IPS DF 6.9 (cell line): ENCODE measurements at regions not wholly inside any gene's neighbourhood (a gene's known extent, or its start where the extent isn't known, plus 50 kb on each side); places are given as distances from the start of the nearest gene placed in this dataset.
"Not testable (repeated sequence)": the region's sequence is repeated elsewhere in the genome, so short reads cannot be mapped to it uniquely, and the experiment has no call there.

Experiments used
- DNase-seq: peaks from one replicate; pipeline ENCODE4 v3.0.0-alpha.2; 2013; ENCODE audit warnings: low read depth, low spot score
- H3K27ac ChIP-seq: one replicate; pipeline ENCODE4 v1.5.1; 2013; ENCODE audit warnings: low read length, control low read depth
- H3K27me3 ChIP-seq: 2 replicates; pipeline ENCODE4 v1.6.1; 2013; ENCODE audit warnings: mild to moderate bottlenecking, low read length; ENCODE audit not compliant: control insufficient read depth, insufficient read depth
- H3K36me3 ChIP-seq: 2 replicates; pipeline ENCODE4 v1.6.1; 2013; ENCODE audit warnings: low read length; ENCODE audit not compliant: control insufficient read depth, insufficient read depth
- H3K4me1 ChIP-seq: 2 replicates; pipeline ENCODE4 v1.6.1; 2013; ENCODE audit warnings: low read length; ENCODE audit not compliant: control insufficient read depth, insufficient read depth
- H3K4me3 ChIP-seq: 2 replicates; pipeline ENCODE4 v1.5.1; 2013; ENCODE audit warnings: mild to moderate bottlenecking, low read length
- H3K9me3 ChIP-seq: 2 replicates; pipeline ENCODE4 v1.6.1; 2013; ENCODE audit warnings: low read length, inconsistent platforms; ENCODE audit not compliant: control insufficient read depth, insufficient read depth
- WGBS: extraction: QIAGEN DNeasy Blood & Tissue Kit; methylation state at CpG from one replicate; pipeline ENCODE4 v1.1.7; 2013; ENCODE audit warnings: mixed read lengths, missing lambda C conversion rate; ENCODE audit not compliant: insufficient read length, insufficient coverage; 5-methylcytosine and 5-hydroxymethylcytosine counted together

DNA sequence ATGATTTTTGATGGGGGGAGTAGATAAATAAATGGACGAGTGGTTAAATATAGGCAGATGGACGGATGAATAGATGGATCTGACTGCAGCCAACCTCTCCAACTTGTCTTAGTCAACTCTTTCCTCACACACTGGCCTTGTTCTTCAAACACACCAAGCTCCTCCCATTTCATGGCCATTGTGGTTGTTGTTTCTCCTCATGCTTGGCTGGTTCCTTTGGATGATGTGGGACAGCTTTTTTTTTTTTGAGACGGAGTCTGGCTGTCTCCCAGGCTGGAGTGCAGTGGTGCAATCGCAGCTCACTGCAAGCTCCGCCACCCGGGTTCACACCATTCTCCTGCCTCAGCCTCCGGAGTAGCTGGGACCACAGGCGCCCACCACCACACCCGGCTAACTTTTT lies 155.2 kb downstream of the ZNF281 start:
- not testable (repeated sequence) for H3K36me3 ChIP-seq, H3K27ac ChIP-seq, H3K9me3 ChIP-seq, H3K4me3 ChIP-seq, DNase-seq, H3K27me3 ChIP-seq, H3K4me1 ChIP-seq
- 100% methylated on average over 2 of the region's 9 CpGs for WGBS

DNA sequence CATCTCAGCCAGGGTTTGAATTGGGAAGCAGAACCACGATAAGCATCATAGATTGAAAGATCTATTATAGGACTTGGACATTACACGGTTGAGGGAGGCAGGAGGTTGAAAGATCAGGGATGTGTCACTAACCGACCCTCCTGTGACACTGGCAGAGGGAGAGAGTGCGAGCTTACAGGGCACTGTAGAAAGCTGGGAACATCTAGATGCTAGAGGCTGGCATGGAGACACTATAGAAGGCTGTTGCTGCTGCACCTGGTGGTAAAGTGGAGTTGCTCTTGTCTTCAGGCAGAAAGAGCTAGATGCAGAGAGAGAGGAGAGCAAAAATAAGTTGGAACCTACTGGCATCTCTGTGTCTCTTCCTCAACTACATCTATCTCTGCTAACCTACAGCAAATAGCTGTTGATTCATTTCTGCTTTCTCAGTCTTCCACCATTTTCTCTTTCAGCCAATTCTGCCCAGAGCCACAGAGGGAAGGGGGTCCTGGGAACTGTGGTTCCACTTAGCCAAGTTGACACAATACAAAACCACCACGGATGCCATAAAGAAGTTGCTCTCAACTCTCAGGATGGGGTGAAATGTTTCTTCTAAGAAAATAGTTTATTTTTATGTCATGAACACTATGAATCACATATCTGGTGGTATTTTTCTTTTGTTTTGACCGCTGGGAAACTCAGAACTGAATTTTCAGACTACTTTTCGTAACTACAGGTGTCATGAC lies 155.9 kb downstream of the ZNF281 start:
- Histone ChIP-seq H3K4me1 (no peaks in the 10 kb centered on the region), H3K9me3 (no peaks in the 10 kb centered on the region), H3K4me3 (no peak overlapping the region), H3K27me3 (no peaks in the 10 kb centered on the region), H3K36me3 (no peaks in the 10 kb centered on the region), H3K27ac (no peak overlapping the region)
- no peak for DNase-seq
- WGBS, result no CpG with 5 or more reads among the region's 7 CpGs

DNA sequence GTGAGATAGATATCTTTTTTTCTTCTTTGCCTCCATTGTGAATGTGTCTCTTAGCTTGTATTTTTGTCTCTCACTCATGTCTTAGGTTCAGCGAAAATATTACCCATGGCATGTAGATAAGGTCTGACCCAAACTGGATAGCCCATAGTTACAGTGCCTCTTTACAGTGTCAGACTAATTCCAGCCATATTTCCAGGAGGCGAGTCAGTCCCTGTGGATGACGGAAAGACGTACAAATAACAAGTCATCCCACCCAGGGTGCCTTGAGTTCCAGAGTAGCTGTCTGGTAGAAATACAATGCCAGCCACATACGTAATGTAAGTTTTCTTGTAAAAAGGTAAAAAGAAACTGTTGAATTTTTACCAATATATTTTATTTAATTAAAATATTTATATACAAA lies 157.3 kb downstream of the ZNF281 start:
- H3K36me3 ChIP-seq, result no peaks in the 10 kb centered on the region
- H3K4me3 ChIP-seq, result no peak overlapping the region
- H3K27ac ChIP-seq, result no peak overlapping the region
- WGBS, result no CpG with 5 or more reads among the region's 5 CpGs
- H3K9me3 ChIP-seq, result no peaks in the 10 kb centered on the region
- no peaks in the 10 kb centered on the region for H3K27me3 ChIP-seq
- no peaks in the 10 kb centered on the region for H3K4me1 ChIP-seq
- DNase-seq, result no peak

DNA sequence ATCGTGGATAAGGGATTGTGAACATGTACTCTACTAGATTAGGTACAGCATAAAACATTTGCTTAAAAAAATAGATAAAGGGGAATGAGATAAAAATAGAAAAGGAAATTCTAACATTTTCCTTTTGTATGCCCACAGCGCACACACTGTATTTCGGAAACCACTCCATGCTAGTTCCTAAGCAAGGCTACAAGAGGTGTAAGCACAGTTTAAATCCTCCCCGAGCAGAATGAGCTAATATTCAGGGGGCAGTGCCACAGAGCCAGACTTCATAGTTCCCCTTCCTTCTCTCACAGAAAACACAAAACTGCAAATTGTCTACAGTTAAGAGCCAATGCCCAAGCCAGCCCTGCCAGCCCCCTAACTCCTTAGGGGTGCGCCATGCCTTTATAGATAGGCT lies 159.4 kb downstream of the ZNF281 start:
- DNase-seq, result no peak
- Histone ChIP-seq H3K9me3 (no peaks in the 10 kb centered on the region), H3K27me3 (no peaks in the 10 kb centered on the region), H3K36me3 (no peaks in the 10 kb centered on the region), H3K27ac (no peak overlapping the region), H3K4me1 (no peaks in the 10 kb centered on the region), H3K4me3 (no peak overlapping the region)
- no CpG with 5 or more reads among the region's 5 CpGs for WGBS

DNA sequence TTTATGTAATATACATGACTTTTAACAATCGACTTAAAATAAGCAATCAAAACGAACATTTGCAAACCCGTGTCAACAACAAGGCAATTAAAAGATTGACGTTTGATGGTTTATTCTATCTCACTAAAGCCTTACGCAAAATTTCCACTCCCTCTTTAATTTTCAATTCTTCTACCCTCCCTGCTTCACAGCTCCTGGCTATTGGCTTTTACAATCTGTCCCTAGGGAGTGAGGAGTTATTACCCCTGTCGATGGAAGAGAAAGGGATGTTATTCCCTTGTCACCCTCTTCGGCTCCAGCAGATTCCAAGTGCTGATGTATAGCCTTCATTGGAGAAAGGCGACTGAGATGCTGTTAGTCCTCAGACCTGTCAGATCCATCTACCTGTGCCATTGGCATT lies 161.3 kb downstream of the ZNF281 start:
- no peak for DNase-seq
- Histone ChIP-seq H3K36me3 (no peaks in the 10 kb centered on the region), H3K4me1 (no peaks in the 10 kb centered on the region), H3K27ac (no peak overlapping the region), H3K27me3 (no peaks in the 10 kb centered on the region), H3K9me3 (no peaks in the 10 kb centered on the region), H3K4me3 (no peak overlapping the region)
- 100% methylated on average over 1 of the region's 8 CpGs for WGBS

DNA sequence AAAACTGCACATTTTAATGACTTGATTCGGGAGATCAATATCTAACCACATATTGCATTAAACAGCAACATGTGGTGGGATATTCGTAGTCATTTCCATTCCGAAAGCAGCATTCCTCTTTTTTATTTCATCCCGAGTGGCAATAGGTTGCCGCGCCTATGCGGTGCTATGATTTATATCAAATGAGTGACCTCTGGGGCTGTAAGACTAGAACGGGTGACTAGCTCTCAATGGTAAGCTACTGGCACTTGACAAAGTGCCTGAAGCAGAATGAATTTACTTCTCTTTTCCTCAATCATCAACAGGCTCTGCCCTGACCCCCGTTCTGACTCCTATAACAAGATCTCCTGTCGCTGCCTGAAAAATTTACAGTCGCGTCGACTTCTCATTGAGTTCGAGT lies 162.3 kb downstream of the ZNF281 start:
- no peaks in the 10 kb centered on the region for H3K36me3 ChIP-seq
- no peaks in the 10 kb centered on the region for H3K4me1 ChIP-seq
- WGBS, result no CpG with 5 or more reads among the region's 14 CpGs
- no peak overlapping the region for H3K4me3 ChIP-seq
- no peaks in the 10 kb centered on the region for H3K9me3 ChIP-seq
- DNase-seq, result no peak
- no peak overlapping the region for H3K27ac ChIP-seq
- H3K27me3 ChIP-seq, result no peaks in the 10 kb centered on the region

DNA sequence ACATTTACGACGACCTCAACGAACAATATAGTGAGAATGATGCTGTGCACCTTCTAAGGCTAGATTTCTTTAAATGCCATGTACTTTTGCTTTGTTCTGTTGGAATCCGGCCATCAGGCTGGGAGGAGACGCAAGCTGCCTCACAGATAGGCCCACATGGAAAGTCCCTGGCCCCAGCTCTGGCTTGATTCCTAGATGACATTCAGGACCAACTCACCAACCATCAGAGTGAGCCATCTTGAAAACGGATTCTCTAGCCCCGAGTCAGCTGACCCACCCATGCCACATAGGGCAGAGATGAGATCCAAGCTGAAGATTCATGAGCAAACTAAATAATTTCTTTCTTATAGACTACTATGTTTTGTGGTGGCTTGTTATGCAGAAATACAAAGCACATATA lies 164.4 kb downstream of the ZNF281 start:
- WGBS, result no CpG with 5 or more reads among the region's 7 CpGs
- H3K4me1 ChIP-seq, result no peaks in the 10 kb centered on the region
- no peaks in the 10 kb centered on the region for H3K36me3 ChIP-seq
- DNase-seq, result no peak
- no peaks in the 10 kb centered on the region for H3K9me3 ChIP-seq
- H3K4me3 ChIP-seq, result no peak overlapping the region
- no peaks in the 10 kb centered on the region for H3K27me3 ChIP-seq
- no peak overlapping the region for H3K27ac ChIP-seq

DNA sequence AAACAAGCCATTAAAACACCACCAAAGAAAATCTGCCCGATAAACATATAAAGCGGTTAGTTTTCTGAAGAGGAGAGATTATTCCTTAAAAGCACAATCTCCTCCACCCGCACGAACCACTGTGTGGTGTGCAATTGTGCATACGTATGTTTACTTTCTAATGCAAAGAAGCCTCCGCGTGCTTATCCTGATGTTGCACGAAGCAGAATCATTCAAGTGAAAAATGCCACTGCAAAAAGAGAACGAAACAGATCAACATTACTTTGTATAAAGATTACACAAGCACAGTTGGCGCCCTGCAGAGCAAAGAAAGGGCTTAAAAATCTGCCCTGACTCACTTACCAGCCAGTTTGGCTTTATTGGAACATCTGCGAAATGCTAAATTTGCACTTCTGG lies 166.8 kb downstream of the ZNF281 start:
- no CpG with 5 or more reads among the region's 11 CpGs for WGBS
- Histone ChIP-seq H3K36me3 (no peaks in the 10 kb centered on the region), H3K27ac (no peak overlapping the region), H3K4me1 (no peaks in the 10 kb centered on the region), H3K27me3 (no peaks in the 10 kb centered on the region), H3K4me3 (no peak overlapping the region), H3K9me3 (no peaks in the 10 kb centered on the region)
- no peak for DNase-seq

DNA sequence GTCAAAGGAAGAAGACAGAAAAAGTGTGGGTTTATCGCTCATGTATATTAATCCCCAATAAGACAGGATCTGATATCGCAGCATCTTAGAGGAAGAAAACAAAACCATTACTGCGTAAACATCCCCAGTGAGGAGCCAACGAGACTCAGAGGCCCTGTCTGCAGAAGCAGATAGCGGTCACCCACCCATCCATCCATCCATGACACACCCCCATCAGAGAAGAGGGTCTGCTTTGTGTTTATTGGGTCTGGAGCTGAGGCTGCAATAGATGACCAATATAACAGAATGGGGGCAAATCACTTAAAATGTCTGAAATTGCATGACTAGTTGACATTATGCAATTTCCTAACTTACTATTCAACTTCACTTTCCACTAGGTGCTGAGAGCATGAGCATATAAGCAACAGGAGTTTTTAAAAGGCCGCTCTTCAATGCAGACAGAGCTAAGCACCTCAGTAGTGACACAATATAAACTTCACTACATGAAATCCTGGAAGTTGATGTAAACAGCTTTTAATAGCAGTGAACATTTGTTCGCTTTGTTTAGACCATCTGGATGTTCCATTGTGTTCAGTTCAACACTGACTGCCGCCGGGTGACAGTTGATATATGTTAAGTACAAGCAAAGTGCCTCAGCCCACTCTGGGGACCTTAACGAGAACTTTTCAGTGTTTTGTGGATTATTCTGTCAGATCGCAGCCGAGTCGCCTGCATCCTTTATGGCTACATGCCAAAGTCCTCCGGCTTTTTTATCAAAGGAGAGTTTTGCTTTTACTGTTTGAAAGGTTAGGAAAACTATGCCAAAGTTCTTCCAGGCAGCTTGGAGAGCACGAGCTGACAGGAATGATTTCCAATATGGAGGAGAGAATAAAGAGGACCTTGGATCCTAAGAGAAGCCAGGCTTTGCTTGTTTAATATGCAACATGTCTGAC lies 167.5 kb downstream of the ZNF281 start:
- DNase-seq, result no peak
- no peaks in the 10 kb centered on the region for H3K36me3 ChIP-seq
- no peak overlapping the region for H3K4me3 ChIP-seq

DNA sequence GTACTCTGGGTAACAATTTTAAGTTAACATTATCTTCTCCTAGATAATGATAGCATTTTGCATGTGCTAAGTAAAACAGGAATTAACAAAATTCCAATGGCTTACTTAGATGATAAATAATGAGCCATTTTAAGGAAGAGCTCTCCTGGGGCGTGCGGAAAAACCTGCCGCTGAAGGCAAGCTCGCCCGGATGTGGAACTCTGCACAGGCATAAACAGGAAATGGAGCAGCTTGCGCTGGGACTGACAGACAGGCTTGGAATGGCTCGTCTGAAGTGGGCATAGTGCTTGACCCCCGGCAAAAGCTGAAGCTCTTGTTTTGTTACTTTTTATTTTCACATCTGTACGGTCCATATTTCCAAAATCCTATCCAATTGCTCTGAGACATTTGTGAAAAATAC lies 169.2 kb downstream of the ZNF281 start:
- Histone ChIP-seq H3K27ac (no peak overlapping the region), H3K36me3 (no peaks in the 10 kb centered on the region), H3K27me3 (no peaks in the 10 kb centered on the region), H3K9me3 (no peaks in the 10 kb centered on the region), H3K4me1 (no peaks in the 10 kb centered on the region), H3K4me3 (no peak overlapping the region)
- no CpG with 5 or more reads among the region's 9 CpGs for WGBS
- DNase-seq, result no peak

More for the DNA sequence above, 167.5 kb downstream of the ZNF281 start:
- H3K27me3 ChIP-seq, result no peaks in the 10 kb centered on the region
- H3K27ac ChIP-seq, result no peak overlapping the region
- no CpG with 5 or more reads among the region's 15 CpGs for WGBS
- no peaks in the 10 kb centered on the region for H3K4me1 ChIP-seq
- no peaks in the 10 kb centered on the region for H3K9me3 ChIP-seq
